Karpas-422 (cell line): ENCODE measurements at regions not wholly inside any gene's neighbourhood (a gene's known extent, or its start where the extent isn't known, plus 50 kb on each side); places are given as distances from the start of the nearest gene placed in this dataset.

ENCODE experiments used
- DNase-seq: peaks from one replicate; pipeline ENCODE4 v3.0.0-alpha.2; 2015
- H2AFZ ChIP-seq: fragments of 200-600 bp; sonication (generic); 2 replicates; pipeline ENCODE4 v1.6.1; 2014; ENCODE audit warnings: antibody characterized with exemption, low read length, mixed read lengths
- H3K27ac ChIP-seq: fragments of 200-600 bp; sonication (generic); 2 replicates; pipeline ENCODE4 v1.5.1; 2014; ENCODE audit warnings: mild to moderate bottlenecking, low read length, moderate library complexity
- H3K27me3 ChIP-seq: fragments of 200-600 bp; sonication (generic); 2 replicates; pipeline ENCODE4 v1.6.1; 2014; ENCODE audit warnings: low read length, mixed read lengths
- H3K36me3 ChIP-seq: fragments of 200-600 bp; sonication (generic); 2 replicates; pipeline ENCODE4 v1.6.1; 2014; ENCODE audit warnings: low read length, mixed read lengths; ENCODE audit not compliant: insufficient read depth
- H3K4me1 ChIP-seq: fragments of 200-600 bp; sonication (generic); 2 replicates; pipeline ENCODE4 v1.6.1; 2014; ENCODE audit warnings: mild to moderate bottlenecking, low read length, mixed read lengths
- H3K4me2 ChIP-seq: fragments of 200-600 bp; sonication (generic); 2 replicates; pipeline ENCODE4 v1.6.1; 2014; ENCODE audit warnings: low read length, low read depth, mild to moderate bottlenecking; ENCODE audit not compliant: poor library complexity, severe bottlenecking
- H3K4me3 ChIP-seq: fragments of 200-600 bp; sonication (generic); 2 replicates; pipeline ENCODE4 v1.5.1; 2014; ENCODE audit warnings: mild to moderate bottlenecking, antibody characterized with exemption, low read length, mixed read lengths
- H3K79me2 ChIP-seq: fragments of 200-600 bp; sonication (generic); 2 replicates; pipeline ENCODE4 v1.6.1; 2014; ENCODE audit warnings: mild to moderate bottlenecking, low read length, mixed read lengths
- H3K9ac ChIP-seq: fragments of 200-600 bp; sonication (generic); 2 replicates; pipeline ENCODE4 v1.6.0; 2014; ENCODE audit warnings: low read length
- H3K9me2 ChIP-seq: fragments of 200-600 bp; sonication (generic), shearing (Covaris generic); replicated peaks from 2 replicates; pipeline ENCODE4 v1.6.0; 2014; ENCODE audit warnings: mild to moderate bottlenecking, low read length, moderate library complexity; ENCODE audit not compliant: insufficient read depth
- H3K9me3 ChIP-seq: fragments of 300-700, 200-600 bp; sonication (generic); 2 replicates; pipeline ENCODE4 v1.6.1; 2014; ENCODE audit warnings: low read length, mixed read lengths
- H4K20me1 ChIP-seq: fragments of 200-600 bp; sonication (generic); 2 replicates; pipeline ENCODE4 v1.6.1; 2014; ENCODE audit warnings: mild to moderate bottlenecking, antibody characterized with exemption, low read length, low read depth; ENCODE audit not compliant: insufficient read depth

DNA sequence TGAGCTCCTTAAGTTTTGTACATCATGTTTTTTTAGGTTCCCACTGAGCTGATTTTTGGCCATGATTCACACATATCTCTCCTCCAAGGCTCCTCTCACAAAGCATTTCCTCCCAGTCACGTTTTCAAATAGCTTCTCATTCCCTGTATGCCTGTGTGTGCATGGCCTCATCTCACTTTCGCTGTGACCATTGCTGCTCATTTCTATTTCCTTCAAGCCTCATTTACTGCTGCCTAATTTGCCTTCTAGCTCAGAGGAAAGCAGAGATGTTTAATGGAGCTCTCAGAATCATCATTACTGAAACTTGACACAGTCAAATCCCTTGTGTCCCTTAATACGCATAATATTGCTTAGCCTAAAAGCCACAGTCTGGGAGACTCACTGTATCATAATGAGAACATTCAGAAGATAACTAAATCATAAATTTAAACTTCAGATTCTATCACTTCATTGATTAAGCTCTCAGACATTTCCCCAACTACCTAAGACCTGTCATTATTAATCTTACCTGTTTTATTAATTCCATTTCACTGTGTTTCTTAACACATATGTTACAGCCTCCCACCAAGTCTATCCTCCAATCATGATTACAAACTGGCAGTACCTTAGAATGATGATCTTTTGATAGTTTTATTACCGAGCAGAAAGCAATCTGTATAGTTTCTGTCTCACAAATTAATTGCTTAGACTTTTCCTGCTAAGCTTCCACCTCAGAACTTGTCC is 278.3 kb upstream of the PTGER4 start:
- H3K9ac ChIP-seq = no peak overlapping the region
- no peak for DNase-seq
- no peak overlapping the region for H2AFZ ChIP-seq

DNA sequence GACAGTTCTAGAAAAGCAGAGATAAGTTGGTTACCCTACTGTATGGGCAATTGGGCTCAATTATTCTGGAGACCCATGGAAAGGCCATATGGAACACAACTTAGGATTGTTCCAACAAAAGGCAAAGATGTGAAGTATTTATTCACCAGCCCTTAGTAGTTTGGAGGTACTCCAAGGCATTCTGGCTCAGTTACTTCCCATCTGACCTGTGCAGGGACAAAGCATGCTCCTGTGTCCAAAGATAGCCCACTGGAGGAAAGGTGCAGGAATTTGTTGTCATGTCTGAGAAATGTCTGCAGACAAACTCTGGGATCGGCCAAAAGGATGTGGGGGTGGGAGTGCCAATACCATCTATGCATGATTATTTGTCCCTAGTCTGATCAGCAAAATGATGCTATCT is 279.5 kb upstream of the PTGER4 start:
- Histone ChIP-seq H3K4me1 (no peaks in the 10 kb centered on the region), H3K36me3 (no peaks in the 10 kb centered on the region), H2AFZ (no peak overlapping the region), H3K9me3 (no peaks in the 10 kb centered on the region), H3K27me3 (no peaks in the 10 kb centered on the region), H4K20me1 (no peaks in the 10 kb centered on the region), H3K9me2 (no peaks in the 10 kb centered on the region), H3K79me2 (no peaks in the 10 kb centered on the region), H3K27ac (no peak overlapping the region), H3K4me2 (no peak overlapping the region), H3K9ac (no peak overlapping the region), H3K4me3 (no peak overlapping the region)
- no peak for DNase-seq

More for the DNA sequence above, 278.3 kb upstream of the PTGER4 start:
- Histone ChIP-seq H3K4me3 (no peak overlapping the region), H3K27ac (no peak overlapping the region), H3K9me3 (no peaks in the 10 kb centered on the region), H3K36me3 (no peaks in the 10 kb centered on the region), H3K79me2 (no peaks in the 10 kb centered on the region), H3K4me2 (no peak overlapping the region), H3K9me2 (no peaks in the 10 kb centered on the region), H3K27me3 (no peaks in the 10 kb centered on the region), H4K20me1 (no peaks in the 10 kb centered on the region), H3K4me1 (no peaks in the 10 kb centered on the region)

DNA sequence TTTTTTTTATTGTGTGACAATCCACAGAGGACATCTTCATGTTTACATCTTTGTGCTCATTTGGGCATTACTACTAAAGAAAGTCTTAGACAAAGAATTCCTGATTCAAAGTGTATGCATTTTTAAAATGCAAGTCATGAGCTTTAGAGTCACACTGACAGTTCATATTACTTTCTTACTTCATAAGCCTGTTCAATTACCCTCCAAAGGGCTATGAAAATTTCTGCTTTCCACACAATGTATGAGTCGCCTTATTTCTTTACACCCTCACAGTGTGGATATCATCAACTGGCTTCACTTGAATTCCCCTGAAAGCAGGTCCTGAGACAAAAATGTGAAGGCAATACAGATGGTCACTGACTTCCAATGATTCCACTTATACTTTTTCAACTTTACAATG is 280.4 kb upstream of the PTGER4 start:
- no peaks in the 10 kb centered on the region for H3K79me2 ChIP-seq
- H3K27me3 ChIP-seq = no peaks in the 10 kb centered on the region
- H3K4me3 ChIP-seq = no peak overlapping the region
- no peak overlapping the region for H3K4me2 ChIP-seq
- DNase-seq = no peak
- H3K9ac ChIP-seq = no peak overlapping the region
- no peaks in the 10 kb centered on the region for H3K9me3 ChIP-seq
- H3K27ac ChIP-seq = no peak overlapping the region
- no peaks in the 10 kb centered on the region for H4K20me1 ChIP-seq
- H3K9me2 ChIP-seq = no peaks in the 10 kb centered on the region
- no peaks in the 10 kb centered on the region for H3K36me3 ChIP-seq
- no peak overlapping the region for H2AFZ ChIP-seq
- no peaks in the 10 kb centered on the region for H3K4me1 ChIP-seq

DNA sequence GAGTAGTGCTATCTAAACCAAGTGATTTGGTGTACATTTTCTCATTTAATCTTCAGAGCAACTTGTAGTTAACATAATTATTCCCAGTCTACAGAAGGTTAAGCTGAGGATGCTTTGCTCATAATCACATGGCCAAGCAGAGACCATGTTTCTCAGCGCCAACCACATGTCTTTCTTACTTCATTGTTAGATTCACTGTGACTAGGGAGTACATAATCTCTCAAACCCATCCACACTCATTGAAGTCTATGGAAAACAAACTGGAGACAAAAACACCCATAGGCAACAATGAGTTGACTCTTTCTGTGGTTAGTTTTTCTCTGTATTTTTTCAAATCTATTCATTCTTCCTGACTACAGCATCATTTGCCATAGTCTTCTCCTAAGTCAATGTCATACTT is 281.7 kb upstream of the PTGER4 start:
- Histone ChIP-seq H3K4me3 (no peak overlapping the region), H3K27ac (no peak overlapping the region), H3K9me2 (no peaks in the 10 kb centered on the region), H3K79me2 (no peaks in the 10 kb centered on the region), H3K27me3 (no peaks in the 10 kb centered on the region), H3K4me1 (no peaks in the 10 kb centered on the region), H4K20me1 (no peaks in the 10 kb centered on the region), H3K36me3 (no peaks in the 10 kb centered on the region), H3K9me3 (no peaks in the 10 kb centered on the region), H3K4me2 (no peak overlapping the region), H2AFZ (no peak overlapping the region), H3K9ac (no peak overlapping the region)
- no peak for DNase-seq

DNA sequence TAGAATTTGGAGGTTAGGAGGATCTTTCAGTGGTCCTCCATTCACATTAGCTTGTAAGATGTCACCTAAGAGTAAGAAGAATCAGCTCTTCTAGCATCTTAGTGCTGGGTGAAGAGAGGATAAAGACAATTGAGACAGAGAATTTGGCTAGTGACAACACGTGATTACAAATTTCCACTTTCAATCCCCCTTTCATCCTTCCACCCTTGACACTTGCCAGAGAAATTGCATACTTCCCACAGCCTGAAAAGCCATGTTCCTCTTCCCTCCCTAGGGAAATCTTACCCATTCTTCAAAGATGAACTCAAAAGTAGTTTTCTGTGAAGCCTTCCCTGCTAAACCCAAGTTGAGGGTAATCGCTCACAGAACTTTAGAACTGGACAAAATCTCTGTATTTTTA is 282.6 kb upstream of the PTGER4 start:
- DNase-seq = no peak
- Histone ChIP-seq H3K4me2 (no peak overlapping the region), H2AFZ (no peak overlapping the region), H3K4me1 (no peaks in the 10 kb centered on the region), H3K9me3 (no peaks in the 10 kb centered on the region), H3K9ac (no peak overlapping the region), H4K20me1 (no peaks in the 10 kb centered on the region), H3K79me2 (no peaks in the 10 kb centered on the region), H3K27me3 (no peaks in the 10 kb centered on the region), H3K9me2 (no peaks in the 10 kb centered on the region), H3K27ac (no peak overlapping the region), H3K4me3 (no peak overlapping the region), H3K36me3 (no peaks in the 10 kb centered on the region)

DNA sequence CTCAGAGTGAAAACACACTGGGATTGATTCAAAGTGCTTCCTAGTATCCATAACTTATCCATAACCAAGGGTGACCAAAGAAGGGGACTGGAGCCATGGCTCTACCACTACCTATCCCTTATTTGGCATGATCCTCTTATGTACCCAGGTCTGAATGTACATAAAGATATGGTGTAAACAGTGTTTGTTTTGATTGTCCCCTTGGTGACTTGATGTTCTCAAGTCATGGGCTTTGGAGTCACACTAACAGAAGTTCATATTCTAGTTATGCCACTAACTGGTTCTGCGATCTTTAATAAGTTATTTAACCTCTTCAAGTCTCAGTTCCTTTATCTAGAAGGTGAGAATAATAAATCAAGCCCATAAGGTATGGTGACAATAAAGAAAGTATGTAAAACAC is 283.4 kb upstream of the PTGER4 start:
- Histone ChIP-seq H3K4me2 (no peak overlapping the region), H4K20me1 (no peaks in the 10 kb centered on the region), H3K4me1 (no peaks in the 10 kb centered on the region), H3K9ac (no peak overlapping the region), H2AFZ (no peak overlapping the region), H3K27me3 (no peaks in the 10 kb centered on the region), H3K9me2 (no peaks in the 10 kb centered on the region), H3K79me2 (no peaks in the 10 kb centered on the region), H3K27ac (no peak overlapping the region), H3K9me3 (no peaks in the 10 kb centered on the region), H3K36me3 (no peaks in the 10 kb centered on the region), H3K4me3 (no peak overlapping the region)
- no peak for DNase-seq

DNA sequence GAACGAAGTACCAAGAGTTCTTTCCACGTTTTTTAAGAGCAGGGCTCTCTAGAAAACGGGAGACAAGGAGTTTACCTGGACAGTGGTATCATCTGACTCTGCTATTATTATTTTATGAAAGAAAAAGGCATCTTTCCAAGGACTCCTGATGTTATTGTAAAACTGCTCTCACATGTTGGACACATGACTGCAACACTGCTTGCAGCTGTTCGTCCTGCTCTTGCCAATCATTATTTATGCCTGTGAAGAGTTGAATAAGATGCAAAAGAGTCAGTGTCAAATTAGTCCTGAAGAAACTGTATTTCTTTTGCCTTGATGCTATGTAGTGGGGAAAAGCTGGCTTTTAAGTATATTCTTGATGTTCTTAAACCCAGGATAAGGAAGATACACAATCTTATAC is 284.5 kb upstream of the PTGER4 start:
- Histone ChIP-seq H3K9me2 (no peaks in the 10 kb centered on the region), H3K4me2 (no peak overlapping the region), H2AFZ (no peak overlapping the region), H4K20me1 (no peaks in the 10 kb centered on the region), H3K9me3 (no peaks in the 10 kb centered on the region), H3K36me3 (no peaks in the 10 kb centered on the region), H3K27ac (no peak overlapping the region), H3K79me2 (no peaks in the 10 kb centered on the region), H3K27me3 (no peaks in the 10 kb centered on the region), H3K4me1 (no peaks in the 10 kb centered on the region), H3K9ac (no peak overlapping the region), H3K4me3 (no peak overlapping the region)
- no peak for DNase-seq

DNA sequence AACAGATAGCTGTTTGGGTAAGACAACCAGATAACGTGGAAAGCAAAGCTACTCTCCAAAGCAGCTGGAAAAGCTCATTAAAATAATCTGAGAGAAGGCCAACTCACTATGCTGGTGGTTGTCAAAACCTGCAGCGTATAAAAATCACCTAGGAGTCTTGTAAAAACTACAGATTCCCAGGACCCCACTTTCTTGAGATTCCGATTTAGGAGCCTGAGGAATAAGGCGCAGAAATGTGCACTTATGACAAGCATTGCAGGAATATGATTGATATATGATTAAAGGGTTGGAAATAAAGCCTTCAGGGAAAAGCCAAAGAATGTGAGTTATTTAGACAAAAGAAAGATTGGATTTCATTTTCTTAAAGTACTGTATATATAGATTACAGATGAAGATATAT is 285.0 kb upstream of the PTGER4 start:
- Histone ChIP-seq H3K36me3 (no peaks in the 10 kb centered on the region), H3K4me1 (no peaks in the 10 kb centered on the region), H3K27ac (no peak overlapping the region), H2AFZ (no peak overlapping the region), H3K27me3 (no peaks in the 10 kb centered on the region), H4K20me1 (no peaks in the 10 kb centered on the region), H3K79me2 (no peaks in the 10 kb centered on the region), H3K9me2 (no peaks in the 10 kb centered on the region), H3K4me3 (no peak overlapping the region), H3K4me2 (no peak overlapping the region), H3K9ac (no peak overlapping the region), H3K9me3 (no peaks in the 10 kb centered on the region)
- no peak for DNase-seq

DNA sequence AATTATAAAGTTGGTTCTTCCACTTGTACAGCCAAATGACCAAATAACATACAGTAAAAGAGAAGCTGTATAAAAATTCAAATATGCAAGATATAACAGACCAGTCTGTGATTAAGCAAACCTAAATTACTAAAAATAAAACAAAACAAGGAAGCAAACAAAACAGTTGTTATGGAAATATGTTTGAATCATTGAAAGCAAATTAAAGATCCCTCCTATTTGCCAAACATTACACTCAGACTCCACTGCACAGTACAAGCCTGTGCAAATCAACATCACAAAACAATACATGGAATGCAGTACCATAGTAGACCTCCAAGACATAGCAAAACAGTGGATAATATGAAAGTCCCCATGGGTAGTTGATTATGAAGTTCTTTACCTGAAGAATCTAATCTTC is 288.1 kb upstream of the PTGER4 start:
- H3K36me3 ChIP-seq = no peaks in the 10 kb centered on the region
- no peaks in the 10 kb centered on the region for H3K9me3 ChIP-seq
- H3K79me2 ChIP-seq = no peaks in the 10 kb centered on the region
- no peaks in the 10 kb centered on the region for H3K9me2 ChIP-seq
- H3K27ac ChIP-seq = no peak overlapping the region
- H3K4me1 ChIP-seq = no peaks in the 10 kb centered on the region
- H3K4me3 ChIP-seq = no peak overlapping the region
- no peak overlapping the region for H2AFZ ChIP-seq
- H3K4me2 ChIP-seq = no peak overlapping the region
- no peaks in the 10 kb centered on the region for H3K27me3 ChIP-seq
- no peaks in the 10 kb centered on the region for H4K20me1 ChIP-seq
- H3K9ac ChIP-seq = no peak overlapping the region
- no peak for DNase-seq
